Kidney epithelial cell (primary cell): ENCODE measurements at regions not wholly inside any gene's neighbourhood (a gene's known extent, or its start where the extent isn't known, plus 50 kb on each side); places are given as distances from the start of the nearest gene placed in this dataset.
A peak's percentile ranks its signal among the peaks of the same experiment; 100 is the strongest.

ENCODE experiments used
- DNase-seq: peaks from one replicate; pipeline ENCODE4 v3.0.0-alpha.2; 2010; ENCODE audit warnings: low read depth
- H3K27me3 ChIP-seq: 2 replicates; pipeline ENCODE4 v1.6.0; 2011; ENCODE audit warnings: low read length; ENCODE audit not compliant: control insufficient read depth, insufficient read depth
- H3K36me3 ChIP-seq: 2 replicates; pipeline ENCODE4 v1.5.1; 2011; ENCODE audit warnings: low read length; ENCODE audit not compliant: control insufficient read depth, insufficient read depth
- H3K4me3 ChIP-seq: 2 replicates; pipeline ENCODE4 v1.5.1; 2011; ENCODE audit warnings: low read depth, mild to moderate bottlenecking, control low read depth, low read length
- CTCF ChIP-seq: IDR thresholded peaks from 2 replicates; pipeline ENCODE4 v1.5.1; 2011; ENCODE audit warnings: mild to moderate bottlenecking, moderate library complexity, low read length, control low read depth, inconsistent platforms; ENCODE audit not compliant: insufficient read depth, poor library complexity, severe bottlenecking

DNA sequence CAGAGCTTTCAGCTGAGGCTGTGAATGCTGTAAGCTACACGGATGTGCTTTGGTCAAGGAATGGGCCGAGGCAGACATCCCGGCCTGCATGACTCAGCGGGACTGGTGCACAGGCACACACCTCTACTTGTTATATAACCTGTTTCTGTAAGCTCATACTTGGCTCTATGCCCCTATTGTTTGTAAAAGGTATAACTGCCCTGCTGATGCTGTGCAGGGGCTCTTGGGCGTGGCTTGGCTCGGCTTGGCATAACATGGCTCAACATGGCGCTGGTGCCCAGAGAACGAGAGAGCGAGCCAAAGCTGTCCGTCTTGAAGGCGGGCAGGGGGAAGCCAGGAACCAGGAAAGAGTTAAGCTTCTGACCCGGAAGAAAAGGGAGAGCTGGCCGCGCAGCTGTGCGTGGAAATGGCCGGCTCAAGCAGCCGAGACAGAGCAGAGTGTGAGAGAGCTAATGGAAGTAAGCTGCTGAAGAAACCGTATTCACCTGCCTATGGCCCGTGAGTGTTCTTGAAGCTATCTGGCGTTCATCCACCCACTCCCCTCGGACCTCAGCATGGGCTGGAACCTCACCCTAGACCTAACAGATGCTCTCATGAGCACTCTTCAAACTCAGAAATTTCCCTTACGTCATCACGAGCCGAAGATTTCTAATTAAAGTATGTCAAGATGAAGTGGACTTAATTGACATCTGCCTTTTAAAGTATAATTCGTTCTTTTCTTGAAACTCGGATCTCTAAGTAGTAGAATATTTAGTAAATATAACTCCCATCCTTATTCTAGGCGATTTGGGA, 286.3 kb upstream of the AGA start:
- H3K27me3 ChIP-seq: no peaks in the 10 kb centered on the region
- no peak for TF ChIP-seq CTCF
- DNase-seq: peak; percentile 32
- H3K4me3 ChIP-seq: no peak overlapping the region
- no peaks in the 10 kb centered on the region for H3K36me3 ChIP-seq

- DNase-seq: no peak
- H3K4me3 ChIP-seq: no peak overlapping the region
Observed at GRCh38 chr4:177729681-177730080, 287.4 kb upstream of the AGA start.

GRCh38 chr4:177737387-177737940, 295.2 kb upstream of the AGA start:
- Histone ChIP-seq H3K4me3 (no peak overlapping the region), H3K36me3 (no peaks in the 10 kb centered on the region), H3K27me3 (no peaks in the 10 kb centered on the region)
- peak; percentile 53 for DNase-seq
- no peak for TF ChIP-seq CTCF

More at GRCh38 chr4:177729681-177730080, 287.4 kb upstream of the AGA start:
- H3K36me3 ChIP-seq: no peaks in the 10 kb centered on the region
- no peak for TF ChIP-seq CTCF
- H3K27me3 ChIP-seq: no peaks in the 10 kb centered on the region

DNA sequence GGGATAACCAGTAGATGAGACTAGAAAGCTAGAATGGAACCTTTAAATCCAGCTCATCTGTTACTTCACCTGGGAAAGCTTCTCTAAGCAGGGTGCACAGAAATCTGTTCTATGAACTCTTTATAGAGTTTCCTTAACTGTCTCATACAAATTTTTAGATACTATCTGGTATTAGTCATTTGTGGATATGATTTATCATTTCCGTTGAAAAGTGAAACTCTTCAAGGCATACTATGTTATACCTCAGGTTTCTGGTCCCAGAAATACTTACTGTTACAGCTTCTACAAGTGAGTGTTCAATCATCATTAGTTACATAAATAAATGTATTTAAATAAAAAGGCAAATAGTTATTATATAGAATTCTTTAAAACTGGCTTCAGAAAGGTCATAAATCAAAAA, 298.3 kb upstream of the AGA start:
- no peak for DNase-seq
- Histone ChIP-seq H3K4me3 (no peak overlapping the region), H3K36me3 (no peaks in the 10 kb centered on the region), H3K27me3 (no peaks in the 10 kb centered on the region)
- TF ChIP-seq CTCF: no peak

- no peaks in the 10 kb centered on the region for H3K27me3 ChIP-seq
- no peak for DNase-seq
- no peak for TF ChIP-seq CTCF
Observed at GRCh38 chr4:177759729-177760128, 317.5 kb upstream of the AGA start.

More at GRCh38 chr4:177759729-177760128, 317.5 kb upstream of the AGA start:
- no peak overlapping the region for H3K4me3 ChIP-seq
- H3K36me3 ChIP-seq: no peaks in the 10 kb centered on the region
